Small intestine (tissue), 7 donors: ENCODE measurements at regions not wholly inside any gene's neighbourhood (a gene's known extent, or its start where the extent isn't known, plus 50 kb on each side); places are given as distances from the start of the nearest gene placed in this dataset.
"Not testable (repeated sequence)": the region's sequence is repeated elsewhere in the genome, so short reads cannot be mapped to it uniquely, and the experiment has no call there.

Source experiments
- DNase-seq, 2 donors: peaks; one replicate each; pipeline versions ENCODE4 v3.0.0 to v3.0.0-alpha.2; 2013
- FAIRE-seq: peaks from 2 replicates; lab custom pipeline; 2012; peaks lifted over from hg19 to GRCh38; lab: Jason Lieb, UNC
- H3K27ac ChIP-seq, 3 donors: one replicate each; pipeline ENCODE4 v1.5.1; 2013; ENCODE audit warnings: low read length in 2 of 3, mild to moderate bottlenecking in 2 of 3, control low read depth in 1 of 3, inconsistent platforms in 1 of 3, low read depth in 1 of 3, moderate library complexity in 1 of 3
- H3K27me3 ChIP-seq, 3 donors: one replicate each; pipeline ENCODE4 v1.6.1; 2013; ENCODE audit warnings: low read length in 3 of 3, inconsistent platforms in 1 of 3; ENCODE audit not compliant: control insufficient read depth in 3 of 3, insufficient read depth in 3 of 3
- H3K36me3 ChIP-seq, 3 donors: one replicate each; pipeline ENCODE4 v1.6.1; 2013; ENCODE audit warnings: low read length in 3 of 3, inconsistent platforms in 1 of 3, low read depth in 1 of 3, mild to moderate bottlenecking in 1 of 3, moderate library complexity in 1 of 3; ENCODE audit not compliant: control insufficient read depth in 3 of 3, insufficient read depth in 2 of 3
- H3K4me1 ChIP-seq, 3 donors: one replicate each; pipeline ENCODE4 v1.6.1; 2013; ENCODE audit warnings: low read length in 2 of 3, inconsistent platforms in 1 of 3, low read depth in 1 of 3, mild to moderate bottlenecking in 1 of 3, moderate library complexity in 1 of 3; ENCODE audit not compliant: control insufficient read depth in 3 of 3, insufficient read depth in 2 of 3
- H3K4me3 ChIP-seq, 3 donors: one replicate each; pipeline ENCODE4 v1.5.1; 2013; ENCODE audit warnings: low read length in 3 of 3, control low read depth in 1 of 3, inconsistent platforms in 1 of 3, low read depth in 1 of 3, mild to moderate bottlenecking in 1 of 3, moderate library complexity in 1 of 3
- H3K9me3 ChIP-seq, 2 donors: one replicate each; pipeline ENCODE4 v1.6.1; 2013; ENCODE audit warnings: low read depth in 1 of 2, low read length in 1 of 2; ENCODE audit not compliant: control insufficient read depth in 2 of 2, insufficient read depth in 1 of 2
- WGBS, 3 donors: extraction: QIAGEN DNeasy Blood & Tissue Kit; methylation state at CpG; one replicate each; pipeline ENCODE4 v1.1.7; 2013; 5-methylcytosine and 5-hydroxymethylcytosine counted together
- donor health status: healthy with polysubstance abuse.
- donor health status: control.
- donor health status: control.
- donor health status: Bipolar disorder and iron deficiency.
- donor health status: healthy.

DNA sequence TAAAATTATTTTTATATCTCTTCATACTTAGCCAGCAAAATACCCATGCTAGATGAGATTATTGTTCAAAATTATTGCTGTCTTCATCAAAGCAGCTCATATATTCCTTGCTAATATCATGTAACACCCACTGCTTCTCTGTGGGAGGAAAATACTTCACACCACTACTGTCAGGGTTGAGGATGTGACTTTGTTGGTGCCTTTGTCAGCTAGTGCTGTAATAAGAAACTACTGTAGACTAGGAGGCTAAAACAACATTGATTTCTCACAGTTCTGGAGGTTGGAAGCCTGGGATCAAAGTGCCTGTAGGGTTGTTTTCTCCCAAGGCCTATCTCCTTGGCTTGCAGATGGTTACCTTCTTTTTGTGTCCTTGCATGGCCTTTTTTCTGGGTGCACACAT, 475.2 kb upstream of the ZNF337 start:
- not testable (repeated sequence) for H3K4me3 ChIP-seq, H3K9me3 ChIP-seq, H3K27ac ChIP-seq, H3K36me3 ChIP-seq, DNase-seq, FAIRE-seq, H3K4me1 ChIP-seq, H3K27me3 ChIP-seq

DNA sequence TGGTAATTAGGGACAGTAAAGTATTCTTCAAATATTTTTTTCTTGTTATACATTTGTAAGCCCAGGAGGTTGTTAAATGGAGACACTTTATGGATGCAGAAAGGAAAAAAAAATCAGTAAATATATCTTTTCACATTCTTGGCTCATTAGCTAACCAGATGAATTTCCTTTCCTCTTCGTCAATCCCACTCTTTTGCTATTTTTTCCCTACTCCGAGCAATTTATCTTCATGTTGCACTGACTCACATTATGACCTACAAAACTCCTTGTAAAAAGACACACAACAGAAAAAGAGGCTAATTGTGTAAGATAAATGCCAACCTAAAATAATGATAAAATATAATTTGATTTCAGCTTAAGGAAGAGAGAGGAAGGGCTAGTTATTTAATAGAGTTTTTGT, 472.9 kb upstream of the ZNF337 start:
- WGBS, 3 donors: 81 to 88% (median 84%) methylated on average over 2 of the region's 2 CpGs
- Histone ChIP-seq H3K9me3 (no peaks in the 10 kb centered on the region), H3K27me3 (no peaks in the 10 kb centered on the region), H3K27ac (no peak overlapping the region), H3K4me3 (no peak overlapping the region), H3K4me1 (no peaks in the 10 kb centered on the region), H3K36me3 (no peaks in the 10 kb centered on the region)
- FAIRE-seq (no peak), DNase-seq (no peak)

DNA sequence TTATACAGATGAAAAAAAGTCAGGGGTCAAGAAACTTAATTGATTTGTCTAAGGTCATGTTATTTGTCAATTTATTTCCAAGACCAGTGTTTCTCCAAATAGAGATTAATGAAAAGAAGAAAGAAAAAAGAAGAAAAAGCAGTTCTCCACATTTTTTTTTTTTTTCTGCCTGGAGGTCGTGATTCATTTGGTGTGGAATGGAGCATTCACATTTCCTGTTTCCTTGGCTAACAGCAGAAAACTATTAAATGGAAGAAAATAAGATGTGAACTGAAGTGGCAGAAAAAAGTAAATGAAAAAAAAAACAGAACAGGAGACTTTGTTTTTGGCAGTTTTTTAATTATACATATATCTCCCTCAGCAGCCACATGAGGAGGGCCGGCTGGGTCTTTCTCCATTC, 470.8 kb upstream of the ZNF337 start:
- no peaks in the 10 kb centered on the region for H3K36me3 ChIP-seq
- no peaks in the 10 kb centered on the region for H3K9me3 ChIP-seq
- no peaks in the 10 kb centered on the region for H3K4me1 ChIP-seq
- DNase-seq (no peak), FAIRE-seq (no peak)
- no peaks in the 10 kb centered on the region for H3K27me3 ChIP-seq
- WGBS, 3 donors: 54 to 68% (median 55%) methylated on average over 2 of the region's 2 CpGs
- H3K27ac ChIP-seq: no peak overlapping the region
- H3K4me3 ChIP-seq: no peak overlapping the region

DNA sequence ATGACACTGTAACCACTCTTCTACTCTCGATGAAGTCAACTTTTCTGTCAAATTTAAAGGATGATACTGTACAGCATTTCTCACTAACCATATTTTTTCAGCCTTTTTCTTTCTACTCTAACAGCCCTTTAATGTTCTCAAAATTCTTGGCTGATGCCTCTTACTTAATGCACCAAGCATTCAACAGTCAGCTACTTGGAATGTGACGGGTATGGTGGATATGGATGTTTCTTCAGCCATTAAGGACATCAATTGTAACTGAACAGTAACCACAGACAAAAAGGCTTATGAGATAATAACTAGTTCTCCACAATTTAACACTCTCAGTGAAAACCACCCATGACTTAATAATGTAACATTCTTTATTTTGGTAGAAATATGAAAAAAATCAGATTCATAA, 467.2 kb upstream of the ZNF337 start:
- no peaks in the 10 kb centered on the region for H3K4me1 ChIP-seq
- no peak overlapping the region for H3K27ac ChIP-seq
- FAIRE-seq (no peak), DNase-seq (no peak)
- 65 to 82% (median 81%) methylated on average over 2 of the region's 2 CpGs for WGBS, 3 donors
- no peaks in the 10 kb centered on the region for H3K36me3 ChIP-seq
- H3K4me3 ChIP-seq: no peak overlapping the region
- no peaks in the 10 kb centered on the region for H3K27me3 ChIP-seq
- no peaks in the 10 kb centered on the region for H3K9me3 ChIP-seq

DNA sequence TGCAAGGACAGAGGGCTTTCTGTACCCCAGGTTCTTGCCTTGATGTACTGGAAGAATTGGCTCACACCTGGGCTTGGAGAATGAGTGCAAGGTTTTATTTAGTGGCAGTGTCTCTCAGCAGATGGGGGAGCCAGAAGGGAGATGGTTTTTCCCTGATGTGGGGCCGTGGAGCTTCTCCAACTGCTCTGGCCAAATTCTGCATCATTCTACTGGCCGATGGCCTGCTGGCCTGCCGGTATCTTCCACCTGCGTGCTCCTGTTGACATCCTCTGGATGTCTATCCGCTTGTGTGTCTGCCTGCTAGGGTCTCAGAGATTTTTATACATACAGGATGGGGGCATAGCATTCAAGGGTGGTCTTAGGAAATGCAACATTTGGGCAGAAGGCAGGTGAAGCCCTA, 466.5 kb upstream of the ZNF337 start:
- DNase-seq, H3K27ac ChIP-seq, H3K27me3 ChIP-seq, H3K4me1 ChIP-seq, FAIRE-seq, H3K36me3 ChIP-seq, H3K4me3 ChIP-seq, H3K9me3 ChIP-seq: not testable (repeated sequence)
- 76 to 81% (median 79%) methylated on average over 5 of the region's 5 CpGs for WGBS, 3 donors

DNA sequence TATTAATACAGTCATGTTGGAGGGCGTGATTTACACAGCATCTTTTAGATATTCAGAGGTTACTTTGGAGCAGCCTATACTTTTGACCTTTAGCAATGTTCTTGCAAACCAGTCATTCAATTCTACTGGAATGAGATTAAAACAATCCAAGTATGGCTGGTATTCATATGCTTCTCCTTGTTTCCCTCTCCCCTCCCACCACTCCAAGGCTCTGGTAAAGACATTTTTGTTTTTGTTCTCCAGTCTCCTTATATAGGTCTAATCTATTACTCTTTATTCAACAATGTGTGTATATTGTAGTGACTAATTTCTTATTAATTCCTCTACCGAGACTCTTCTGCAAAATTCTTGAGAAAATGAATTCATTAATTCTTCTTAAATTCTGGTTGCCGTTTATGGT, 465.1 kb upstream of the ZNF337 start:
- DNase-seq, H3K36me3 ChIP-seq, H3K9me3 ChIP-seq, H3K27me3 ChIP-seq, H3K4me3 ChIP-seq, H3K27ac ChIP-seq, H3K4me1 ChIP-seq: not testable (repeated sequence)
- FAIRE-seq: peak; percentile 95
- WGBS, 3 donors: 74 to 78% (median 76%) methylated on average over 3 of the region's 3 CpGs

DNA sequence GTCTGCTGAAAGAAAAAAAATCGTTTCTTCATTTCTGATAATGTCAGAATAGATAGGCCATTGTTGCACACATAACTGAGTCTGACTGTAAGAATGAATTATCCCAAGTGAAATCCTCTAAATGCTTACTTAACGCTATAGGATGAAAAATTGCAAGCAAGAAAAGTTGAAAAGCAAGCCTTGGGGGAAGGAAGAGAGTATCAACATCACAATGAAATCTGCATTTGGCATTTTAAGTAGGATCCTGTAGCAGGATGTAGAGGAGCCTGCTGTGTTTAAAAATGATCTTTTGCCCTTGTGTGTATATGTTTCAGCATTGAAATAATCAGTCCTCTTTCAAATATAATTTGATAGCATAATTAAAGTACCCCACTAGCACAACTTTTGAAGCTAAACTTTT, 464.3 kb upstream of the ZNF337 start:
- peak; percentile 36 for FAIRE-seq
- not testable (repeated sequence) for H3K36me3 ChIP-seq

DNA sequence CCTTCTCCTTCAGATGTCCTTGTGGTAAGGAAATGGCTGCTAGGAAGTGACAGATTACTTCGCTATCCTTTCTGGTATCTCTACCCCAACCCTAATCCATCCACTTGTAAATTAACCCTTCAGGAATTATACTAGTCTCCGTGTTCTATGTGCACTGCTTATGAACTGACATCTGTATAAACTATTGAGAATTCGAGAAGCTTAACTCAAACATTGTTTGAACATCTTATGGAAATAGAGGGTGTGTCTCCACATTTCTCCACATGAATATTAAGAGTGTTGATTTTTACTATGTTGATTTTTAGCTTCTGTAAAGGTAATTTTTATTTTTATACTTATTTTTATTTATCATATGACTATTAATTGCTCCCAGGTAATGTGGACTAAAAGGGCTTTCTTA, 457.6 kb upstream of the ZNF337 start:
- FAIRE-seq: no peak
- Histone ChIP-seq H3K27ac (no peak overlapping the region), H3K4me1 (no peaks in the 10 kb centered on the region)

More for the DNA sequence above, 464.3 kb upstream of the ZNF337 start:
- not testable (repeated sequence) for DNase-seq, H3K9me3 ChIP-seq, H3K4me1 ChIP-seq, H3K4me3 ChIP-seq, H3K27me3 ChIP-seq, H3K27ac ChIP-seq
- 11 to 16% (median 14%) methylated on average over 2 of the region's 2 CpGs for WGBS, 3 donors

DNA sequence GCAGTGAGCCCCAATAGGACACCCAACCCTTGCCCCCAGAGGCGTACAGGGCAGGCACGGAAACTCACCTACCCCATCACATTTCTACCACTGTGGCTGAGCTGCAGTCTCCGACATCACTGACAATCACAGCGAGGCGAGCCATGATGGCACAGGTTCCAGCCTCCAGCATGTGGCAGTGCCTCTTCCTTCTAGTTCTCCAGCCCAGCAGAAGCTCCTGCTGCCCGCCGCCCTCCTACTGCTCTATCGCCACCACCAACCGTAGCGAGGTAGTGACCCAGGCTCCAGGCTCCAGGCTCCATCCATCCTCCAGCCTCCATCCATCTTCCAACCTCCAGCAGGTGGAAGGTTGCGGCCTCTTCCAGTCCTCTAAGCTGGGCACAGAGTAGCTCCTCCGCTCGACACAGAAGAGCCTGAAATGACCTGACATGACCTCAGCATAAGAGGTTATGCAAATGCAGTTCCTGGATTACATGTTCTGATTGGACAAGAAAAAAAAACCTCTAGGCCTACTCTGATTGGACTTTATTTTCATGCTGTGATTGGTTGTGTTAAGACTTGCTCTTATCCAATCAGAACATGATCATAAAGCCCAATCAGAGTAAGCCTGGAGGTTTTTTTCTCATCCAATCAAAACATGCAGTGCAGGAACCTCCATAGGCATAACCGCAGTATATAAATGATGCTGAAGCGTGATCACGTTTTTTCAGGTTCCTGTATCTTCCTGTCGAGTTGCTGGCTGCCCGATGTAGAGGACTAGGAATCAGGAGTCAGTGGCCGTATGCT, 438.9 kb upstream of the ZNF337 start:
- H3K27ac ChIP-seq: no peak overlapping the region
- no peaks in the 10 kb centered on the region for H3K4me1 ChIP-seq
- no peaks in the 10 kb centered on the region for H3K36me3 ChIP-seq
- H3K9me3 ChIP-seq: peaks cover 0 to 2% of the 10 kb centered on the region in 2 donors
- no peaks in the 10 kb centered on the region for H3K27me3 ChIP-seq
- no peak for DNase-seq
- no peak for FAIRE-seq
- H3K4me3 ChIP-seq: no peak overlapping the region
- 87 to 90% (median 90%) methylated on average over 19 of the region's 19 CpGs for WGBS, 3 donors

More for the DNA sequence above, 457.6 kb upstream of the ZNF337 start:
- Histone ChIP-seq H3K27me3 (no peaks in the 10 kb centered on the region), H3K9me3 (no peaks in the 10 kb centered on the region), H3K4me3 (no peak overlapping the region), H3K36me3 (no peaks in the 10 kb centered on the region)
- 68 to 75% (median 69%) methylated on average over 3 of the region's 3 CpGs for WGBS, 3 donors
- DNase-seq: no peak
